ENCODE measurements at regions not wholly inside any gene's neighbourhood (a gene's known extent, or its start where the extent isn't known, plus 50 kb on each side); places are given as distances from the start of the nearest gene placed in this dataset.

DNA sequence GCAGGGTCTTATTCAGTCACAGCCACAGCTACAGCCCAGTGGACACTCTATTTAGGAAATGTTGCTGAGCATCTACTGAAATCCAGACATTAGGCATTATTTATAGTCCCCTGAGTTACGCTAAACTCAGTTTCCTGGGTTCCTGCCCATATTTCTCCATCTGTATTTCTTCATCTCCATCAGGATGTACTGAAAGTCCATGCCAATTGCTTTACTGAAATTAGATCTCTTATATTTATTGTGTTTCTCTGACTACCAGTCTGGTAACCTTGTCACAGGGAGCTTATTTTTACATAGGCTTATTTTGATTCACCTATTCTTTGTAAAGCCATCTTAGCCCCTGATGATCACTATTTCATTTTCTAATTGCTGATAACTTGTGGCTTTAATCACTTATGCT is 223.9 kb downstream of the TLE3 start:
- TF ChIP-seq FOXA2 (IDR thresholded peaks at IDR 0.05) (no peak), FOXA1 (IDR thresholded peaks at IDR 0.05) (no peak), GABPA (IDR thresholded peaks at IDR 0.05 in 1 of 2, conservative IDR thresholded peaks at IDR 0.05 in 1 of 2) (no peak), HNF4G (IDR thresholded peaks at IDR 0.05) (no peak), SP1 (IDR thresholded peaks at IDR 0.05) (no peak), HNF4A (conservative IDR thresholded peaks at IDR 0.05) (no peak), JUND (IDR thresholded peaks at IDR 0.05) (no peak), RAD21 (IDR thresholded peaks at IDR 0.05) (no peak), YY1 (IDR thresholded peaks at IDR 0.05) (no peak), EGR1 (IDR thresholded peaks at IDR 0.05; ENCODE audit: low read depth in 2 of 2) (no peak)
- TF ChIP-seq, protein P1, sequence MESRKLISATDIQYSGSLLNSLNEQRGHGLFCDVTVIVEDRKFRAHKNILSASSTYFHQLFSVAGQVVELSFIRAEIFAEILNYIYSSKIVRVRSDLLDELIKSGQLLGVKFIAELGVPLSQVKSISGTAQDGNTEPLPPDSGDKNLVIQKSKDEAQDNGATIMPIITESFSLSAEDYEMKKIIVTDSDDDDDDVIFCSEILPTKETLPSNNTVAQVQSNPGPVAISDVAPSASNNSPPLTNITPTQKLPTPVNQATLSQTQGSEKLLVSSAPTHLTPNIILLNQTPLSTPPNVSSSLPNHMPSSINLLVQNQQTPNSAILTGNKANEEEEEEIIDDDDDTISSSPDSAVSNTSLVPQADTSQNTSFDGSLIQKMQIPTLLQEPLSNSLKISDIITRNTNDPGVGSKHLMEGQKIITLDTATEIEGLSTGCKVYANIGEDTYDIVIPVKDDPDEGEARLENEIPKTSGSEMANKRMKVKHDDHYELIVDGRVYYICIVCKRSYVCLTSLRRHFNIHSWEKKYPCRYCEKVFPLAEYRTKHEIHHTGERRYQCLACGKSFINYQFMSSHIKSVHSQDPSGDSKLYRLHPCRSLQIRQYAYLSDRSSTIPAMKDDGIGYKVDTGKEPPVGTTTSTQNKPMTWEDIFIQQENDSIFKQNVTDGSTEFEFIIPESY (IDR thresholded peaks at IDR 0.05): no peak
- TF ChIP-seq, protein P2, sequence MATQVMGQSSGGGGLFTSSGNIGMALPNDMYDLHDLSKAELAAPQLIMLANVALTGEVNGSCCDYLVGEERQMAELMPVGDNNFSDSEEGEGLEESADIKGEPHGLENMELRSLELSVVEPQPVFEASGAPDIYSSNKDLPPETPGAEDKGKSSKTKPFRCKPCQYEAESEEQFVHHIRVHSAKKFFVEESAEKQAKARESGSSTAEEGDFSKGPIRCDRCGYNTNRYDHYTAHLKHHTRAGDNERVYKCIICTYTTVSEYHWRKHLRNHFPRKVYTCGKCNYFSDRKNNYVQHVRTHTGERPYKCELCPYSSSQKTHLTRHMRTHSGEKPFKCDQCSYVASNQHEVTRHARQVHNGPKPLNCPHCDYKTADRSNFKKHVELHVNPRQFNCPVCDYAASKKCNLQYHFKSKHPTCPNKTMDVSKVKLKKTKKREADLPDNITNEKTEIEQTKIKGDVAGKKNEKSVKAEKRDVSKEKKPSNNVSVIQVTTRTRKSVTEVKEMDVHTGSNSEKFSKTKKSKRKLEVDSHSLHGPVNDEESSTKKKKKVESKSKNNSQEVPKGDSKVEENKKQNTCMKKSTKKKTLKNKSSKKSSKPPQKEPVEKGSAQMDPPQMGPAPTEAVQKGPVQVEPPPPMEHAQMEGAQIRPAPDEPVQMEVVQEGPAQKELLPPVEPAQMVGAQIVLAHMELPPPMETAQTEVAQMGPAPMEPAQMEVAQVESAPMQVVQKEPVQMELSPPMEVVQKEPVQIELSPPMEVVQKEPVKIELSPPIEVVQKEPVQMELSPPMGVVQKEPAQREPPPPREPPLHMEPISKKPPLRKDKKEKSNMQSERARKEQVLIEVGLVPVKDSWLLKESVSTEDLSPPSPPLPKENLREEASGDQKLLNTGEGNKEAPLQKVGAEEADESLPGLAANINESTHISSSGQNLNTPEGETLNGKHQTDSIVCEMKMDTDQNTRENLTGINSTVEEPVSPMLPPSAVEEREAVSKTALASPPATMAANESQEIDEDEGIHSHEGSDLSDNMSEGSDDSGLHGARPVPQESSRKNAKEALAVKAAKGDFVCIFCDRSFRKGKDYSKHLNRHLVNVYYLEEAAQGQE (IDR thresholded peaks at IDR 0.05): no peak
- Histone ChIP-seq H3K27ac (ENCODE audit: low read depth in 1 of 2, low read length in 2 of 2) (no peak overlapping the region), H3K4me1 (ENCODE audit: control insufficient read depth in 4 of 4, insufficient read depth in 4 of 4, low read length in 3 of 4) (no peaks in the 10 kb centered on the region), H3K9ac (ENCODE audit: low read depth in 1 of 2, low read length in 2 of 2) (no peak overlapping the region), H3K36me3 (ENCODE audit: control insufficient read depth in 4 of 4, insufficient read depth in 3 of 4, low read depth in 1 of 4, low read length in 3 of 4) (no peaks in the 10 kb centered on the region), H3K9me3 (ENCODE audit: control insufficient read depth in 4 of 4, low read length in 3 of 4) (peaks cover 2 to 11% (median 5%) of the 10 kb centered on the region in 4 donors), H3K4me3 (ENCODE audit: low read depth in 1 of 3, low read length in 3 of 3) (no peak overlapping the region), H3K27me3 (ENCODE audit: control insufficient read depth in 4 of 4, insufficient read depth in 4 of 4, low read length in 3 of 4) (no peaks in the 10 kb centered on the region)
- no peak for DNase-seq (ENCODE audit: low spot score)
- 89% methylated on average over 1 of the region's 1 CpG for WGBS

DNA sequence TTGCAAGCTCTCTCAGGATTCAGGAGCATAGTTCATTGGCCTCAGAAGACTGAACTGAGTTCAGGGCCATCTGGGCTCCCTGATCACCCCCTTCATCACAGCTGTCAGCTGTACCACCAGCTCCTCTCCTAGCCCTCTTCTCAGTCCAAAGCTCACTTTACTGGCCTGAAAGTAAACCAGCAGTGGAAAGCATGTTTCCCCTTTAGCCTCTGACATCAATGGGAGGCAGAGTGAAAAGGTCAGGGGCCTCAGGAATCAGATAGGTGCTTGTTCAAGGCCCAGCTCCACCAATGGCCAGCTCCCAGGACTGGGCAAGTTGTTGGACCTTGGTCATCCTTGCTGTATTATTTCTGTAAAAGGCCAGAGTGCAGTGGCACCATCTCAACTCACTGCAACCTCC is 223.4 kb downstream of the TLE3 start:
- Histone ChIP-seq H3K9ac (ENCODE audit: low read depth in 1 of 2, low read length in 2 of 2) (no peak overlapping the region), H3K27ac (ENCODE audit: low read depth in 1 of 2, low read length in 2 of 2) (no peak overlapping the region), H3K9me3 (ENCODE audit: control insufficient read depth in 4 of 4, low read length in 3 of 4) (peaks cover 2 to 11% (median 5%) of the 10 kb centered on the region in 4 donors), H3K4me3 (ENCODE audit: low read depth in 1 of 3, low read length in 3 of 3) (no peak overlapping the region), H3K27me3 (ENCODE audit: control insufficient read depth in 4 of 4, insufficient read depth in 4 of 4, low read length in 3 of 4) (no peaks in the 10 kb centered on the region), H3K36me3 (ENCODE audit: control insufficient read depth in 4 of 4, insufficient read depth in 3 of 4, low read depth in 1 of 4, low read length in 3 of 4) (no peaks in the 10 kb centered on the region), H3K4me1 (ENCODE audit: control insufficient read depth in 4 of 4, insufficient read depth in 4 of 4, low read length in 3 of 4) (no peaks in the 10 kb centered on the region)
- no peak for DNase-seq (ENCODE audit: low spot score)
- TF ChIP-seq HNF4A (conservative IDR thresholded peaks at IDR 0.05) (no peak), FOXA1 (IDR thresholded peaks at IDR 0.05) (no peak), JUND (IDR thresholded peaks at IDR 0.05) (no peak), GABPA (IDR thresholded peaks at IDR 0.05 in 1 of 2, conservative IDR thresholded peaks at IDR 0.05 in 1 of 2) (no peak), EGR1 (IDR thresholded peaks at IDR 0.05; ENCODE audit: low read depth in 2 of 2) (no peak), TAF1 (conservative IDR thresholded peaks at IDR 0.05) (no peak), HNF4G (IDR thresholded peaks at IDR 0.05) (no peak)
- TF ChIP-seq, protein P1 (IDR thresholded peaks at IDR 0.05): no peak

Data from liver (tissue), 7 donors.